Neuronal stem cell (in vitro differentiated cells): ENCODE measurements at regions not wholly inside any gene's neighbourhood (a gene's known extent, or its start where the extent isn't known, plus 50 kb on each side); places are given as distances from the start of the nearest gene placed in this dataset.

Experiments used
- DNase-seq: peaks from one replicate; pipeline ENCODE4 v3.0.0-alpha.2; 2013; ENCODE audit warnings: low spot score
- H2AFZ ChIP-seq: one replicate; pipeline ENCODE4 v1.6.1; 2013; ENCODE audit warnings: mild to moderate bottlenecking, low read length, inconsistent platforms
- H2AK5ac ChIP-seq: 2 replicates; pipeline ENCODE4 v1.6.1; 2013; ENCODE audit warnings: low read depth, mild to moderate bottlenecking, inconsistent platforms, low read length, moderate library complexity, mixed read lengths
- H2BK120ac ChIP-seq: 2 replicates; pipeline ENCODE4 v1.6.1; 2013; ENCODE audit warnings: low read depth, mild to moderate bottlenecking, inconsistent platforms, low read length, moderate library complexity, mixed read lengths
- H2BK12ac ChIP-seq: one replicate; pipeline ENCODE4 v1.6.1; 2013; ENCODE audit warnings: low read length, inconsistent platforms
- H2BK15ac ChIP-seq: 2 replicates; pipeline ENCODE4 v1.6.1; 2013; ENCODE audit warnings: mild to moderate bottlenecking, low read length, inconsistent platforms, mixed read lengths
- H2BK5ac ChIP-seq: one replicate; pipeline ENCODE4 v1.6.1; 2013; ENCODE audit warnings: inconsistent platforms, mild to moderate bottlenecking, low read length, moderate library complexity
- H3K14ac ChIP-seq: one replicate; pipeline ENCODE4 v1.6.1; 2013; ENCODE audit warnings: low read length, inconsistent platforms
- H3K18ac ChIP-seq: 2 replicates; pipeline ENCODE4 v1.6.1; 2013; ENCODE audit warnings: low read length, inconsistent platforms
- H3K23ac ChIP-seq: 2 replicates; pipeline ENCODE4 v1.6.1; 2013; ENCODE audit warnings: low read depth, mild to moderate bottlenecking, mixed read lengths, low read length, inconsistent platforms; ENCODE audit not compliant: poor library complexity
- H3K27ac ChIP-seq: replicated peaks from 3 replicates; pipeline ENCODE4 v1.5.1; 2013; ENCODE audit warnings: low read length, inconsistent platforms
- H3K27me3 ChIP-seq, 3 experiments: 2 replicates each; pipeline ENCODE4 v1.6.1; 2013; ENCODE audit warnings: low read length in 3 of 3, mild to moderate bottlenecking in 2 of 3, inconsistent platforms in 1 of 3, low read depth in 1 of 3, mixed read lengths in 1 of 3, moderate library complexity in 1 of 3; ENCODE audit not compliant: control insufficient read depth in 3 of 3, insufficient read depth in 3 of 3
- H3K36me3 ChIP-seq, 2 donors: replicated peaks in 1 of 2; 2 replicates each; pipeline ENCODE4 v1.6.1; 2013; ENCODE audit warnings: low read length in 2 of 2; ENCODE audit not compliant: control insufficient read depth in 2 of 2, insufficient read depth in 2 of 2
- H3K4ac ChIP-seq: 2 replicates; pipeline ENCODE4 v1.6.1; 2013; ENCODE audit warnings: inconsistent platforms, mild to moderate bottlenecking, low read length, moderate library complexity
- H3K4me1 ChIP-seq, 2 donors: 1 replicate in 1 of 2; 2 replicates in 1 of 2; pipeline ENCODE4 v1.6.1; 2013; ENCODE audit warnings: low read length in 2 of 2, low read depth in 1 of 2; ENCODE audit not compliant: control insufficient read depth in 2 of 2, insufficient read depth in 1 of 2
- H3K4me2 ChIP-seq: one replicate; pipeline ENCODE4 v1.6.1; 2013; ENCODE audit warnings: mild to moderate bottlenecking, low read length, inconsistent platforms; ENCODE audit not compliant: insufficient read depth, poor library complexity, severe bottlenecking
- H3K4me3 ChIP-seq, 2 donors: 2 replicates each; pipeline ENCODE4 v1.5.1; 2013; ENCODE audit warnings: low read length in 2 of 2, mild to moderate bottlenecking in 2 of 2, inconsistent platforms in 1 of 2, moderate library complexity in 1 of 2
- H3K79me1 ChIP-seq: one replicate; pipeline ENCODE4 v1.6.1; 2013; ENCODE audit warnings: low read depth, mild to moderate bottlenecking, inconsistent platforms, low read length, moderate library complexity
- H3K9ac ChIP-seq: one replicate; pipeline ENCODE4 v1.6.1; 2013; ENCODE audit warnings: mild to moderate bottlenecking, low read depth, low read length, inconsistent platforms; ENCODE audit not compliant: poor library complexity
- H3K9me3 ChIP-seq, 2 donors: replicated peaks in 1 of 2; 2 replicates each; pipeline versions ENCODE3 to v1.6.1; 2013; ENCODE audit warnings: low read length in 2 of 2, mild to moderate bottlenecking in 2 of 2, inconsistent platforms in 1 of 2, low read depth in 1 of 2, mixed read lengths in 1 of 2, moderate library complexity in 1 of 2; ENCODE audit not compliant: control insufficient read depth in 2 of 2, insufficient read depth in 1 of 2
- H4K8ac ChIP-seq: one replicate; pipeline ENCODE4 v1.6.1; 2013; ENCODE audit warnings: low read depth, mild to moderate bottlenecking, inconsistent platforms, low read length, moderate library complexity
- H4K91ac ChIP-seq: one replicate; pipeline ENCODE4 v1.6.1; 2013; ENCODE audit warnings: low read length, low read depth, mild to moderate bottlenecking, inconsistent platforms; ENCODE audit not compliant: poor library complexity
- WGBS, 2 donors: extraction: QIAGEN DNeasy Blood & Tissue Kit; methylation state at CpG; one replicate each; pipeline ENCODE4 v1.1.7; 2013; ENCODE audit warnings: missing lambda C conversion rate in 2 of 2, mixed read lengths in 1 of 2; ENCODE audit not compliant: insufficient read length in 2 of 2, insufficient replicate concordance in 1 of 2; ENCODE audit errors: extremely low coverage in 2 of 2; 5-methylcytosine and 5-hydroxymethylcytosine counted together

- DNase-seq = no peak
- Histone ChIP-seq H3K4ac (no peak overlapping the region), H3K18ac (no peak overlapping the region), H4K8ac (no peak overlapping the region), H3K9ac (no peak overlapping the region), H2AK5ac (no peak overlapping the region), H3K4me1 (no peaks in the 10 kb centered on the region), H3K27me3 (peaks cover 0 to under 1% (median 0%) of the 10 kb centered on the region in 3 experiments), H3K27ac (no peak overlapping the region), H3K14ac (no peak overlapping the region), H4K91ac (no peak overlapping the region), H2BK12ac (no peak overlapping the region), H3K79me1 (no peaks in the 10 kb centered on the region), H3K4me2 (no peak overlapping the region), H2AFZ (no peak overlapping the region), H3K23ac (no peak overlapping the region), H3K4me3 (no peak overlapping the region), H2BK5ac (no peak overlapping the region), H3K36me3 (no peaks in the 10 kb centered on the region), H2BK120ac (no peak overlapping the region), H3K9me3 (no peaks in the 10 kb centered on the region), H2BK15ac (no peak overlapping the region)
- WGBS, 2 donors = no CpG with 5 or more reads among the region's 7 CpGs
Measured at GRCh38 chrX:40506201-40506985, 74.4 kb upstream of the ATP6AP2 start.

- peaks cover 0 to 6% (median 0%) of the 10 kb centered on the region in 3 experiments for H3K27me3 ChIP-seq
- H3K36me3 ChIP-seq = no peaks in the 10 kb centered on the region
- no CpG with 5 or more reads among the region's 5 CpGs for WGBS, 2 donors
- H4K8ac ChIP-seq = no peak overlapping the region
- no peak overlapping the region for H3K14ac ChIP-seq
- no peaks in the 10 kb centered on the region for H3K79me1 ChIP-seq
- no peak overlapping the region for H3K4me2 ChIP-seq
- H2BK15ac ChIP-seq = no peak overlapping the region
- no peak for DNase-seq
- no peak overlapping the region for H2AFZ ChIP-seq
- H2BK12ac ChIP-seq = no peak overlapping the region
- no peaks in the 10 kb centered on the region for H3K9me3 ChIP-seq
- H2AK5ac ChIP-seq = no peak overlapping the region
- no peak overlapping the region for H3K9ac ChIP-seq
- H3K18ac ChIP-seq = no peak overlapping the region
- no peak overlapping the region for H2BK5ac ChIP-seq
- H2BK120ac ChIP-seq = no peak overlapping the region
- H3K4ac ChIP-seq = no peak overlapping the region
- H3K4me1 ChIP-seq = no peaks in the 10 kb centered on the region
- H4K91ac ChIP-seq = no peak overlapping the region
- no peak overlapping the region for H3K23ac ChIP-seq
- H3K27ac ChIP-seq = no peak overlapping the region
- no peak overlapping the region for H3K4me3 ChIP-seq
Measured at GRCh38 chrX:40504801-40505605, 75.8 kb upstream of the ATP6AP2 start.

GRCh38 chrX:40503094-40503493 is 77.7 kb upstream of the ATP6AP2 start:
- no peak overlapping the region for H3K4me2 ChIP-seq
- no peak overlapping the region for H2BK5ac ChIP-seq

GRCh38 chrX:40502688-40503087 is 78.1 kb upstream of the ATP6AP2 start:
- Histone ChIP-seq H3K4ac (no peak overlapping the region), H2AK5ac (no peak overlapping the region), H3K27me3 (peaks cover 0 to 6% (median 0%) of the 10 kb centered on the region in 3 experiments), H4K91ac (no peak overlapping the region), H3K23ac (no peak overlapping the region), H3K14ac (no peak overlapping the region), H3K27ac (no peak overlapping the region), H3K4me3 (no peak overlapping the region), H2BK5ac (no peak overlapping the region), H3K79me1 (no peaks in the 10 kb centered on the region), H3K4me1 (no peaks in the 10 kb centered on the region), H2BK12ac (no peak overlapping the region), H4K8ac (no peak overlapping the region), H3K9me3 (no peaks in the 10 kb centered on the region), H3K18ac (no peak overlapping the region), H2BK15ac (no peak overlapping the region), H2BK120ac (no peak overlapping the region), H3K4me2 (no peak overlapping the region), H2AFZ (no peak overlapping the region), H3K9ac (no peak overlapping the region), H3K36me3 (no peaks in the 10 kb centered on the region)
- DNase-seq = no peak

More at GRCh38 chrX:40503094-40503493, 77.7 kb upstream of the ATP6AP2 start:
- Histone ChIP-seq H3K14ac (no peak overlapping the region), H2BK120ac (no peak overlapping the region), H3K27me3 (peaks cover 0 to 6% (median 0%) of the 10 kb centered on the region in 3 experiments), H3K9me3 (no peaks in the 10 kb centered on the region), H4K8ac (no peak overlapping the region), H3K4ac (no peak overlapping the region), H4K91ac (no peak overlapping the region), H3K18ac (no peak overlapping the region), H3K4me3 (no peak overlapping the region), H3K23ac (no peak overlapping the region), H3K9ac (no peak overlapping the region), H3K36me3 (no peaks in the 10 kb centered on the region), H3K4me1 (no peaks in the 10 kb centered on the region), H2BK12ac (no peak overlapping the region), H2AFZ (no peak overlapping the region), H2BK15ac (no peak overlapping the region), H3K79me1 (no peaks in the 10 kb centered on the region), H3K27ac (no peak overlapping the region), H2AK5ac (no peak overlapping the region)
- no CpG with 5 or more reads among the region's 3 CpGs for WGBS, 2 donors
- no peak for DNase-seq
